HEK293T (cell line): ENCODE measurements at regions not wholly inside any gene's neighbourhood (a gene's known extent, or its start where the extent isn't known, plus 50 kb on each side); places are given as distances from the start of the nearest gene placed in this dataset.

ENCODE experiments used
- CTCF ChIA-PET: fragments of 350-600 bp; formaldehyde crosslinking; extraction: SDS; loops from one replicate; lab custom pipeline; 2021; ENCODE audit warnings: antibody characterized with exemption, inconsistent platforms; lab: Yijun Ruan, JAX
- POLR2A ChIA-PET: fragments of 350-600 bp; formaldehyde crosslinking; extraction: SDS; loops from one replicate; lab custom pipeline; 2020; ENCODE audit warnings: antibody characterized with exemption, inconsistent platforms; lab: Yijun Ruan, JAX
- DNase-seq: peaks from one replicate; pipeline ENCODE4 v3.0.0; 2012; ENCODE audit warnings: mixed read lengths; ENCODE audit errors: extremely low spot score
- ARNT ChIP-seq: fragments of 450-650 bp; IDR thresholded peaks from 2 replicates; pipeline ENCODE4 v1.6.1; 2017; ENCODE audit warnings: mild to moderate bottlenecking
- BHLHE40 ChIP-seq: fragments of 450-650 bp; IDR thresholded peaks from 2 replicates; pipeline ENCODE4 v1.6.1; 2016; ENCODE audit warnings: mild to moderate bottlenecking, moderate library complexity, borderline replicate concordance
- CTBP1 ChIP-seq: fragments of 450-650 bp; IDR thresholded peaks from 2 replicates; pipeline ENCODE4 v1.6.1; 2016; ENCODE audit warnings: borderline replicate concordance
- ELF4 ChIP-seq: fragments of 450-650 bp; IDR thresholded peaks from 2 replicates; pipeline ENCODE4 v1.6.1; 2017; ENCODE audit warnings: antibody characterized with exemption
- FOXA1 ChIP-seq: fragments of 450-650 bp; IDR thresholded peaks from 2 replicates; pipeline ENCODE4 v1.6.1; 2016; ENCODE audit warnings: mild to moderate bottlenecking
- FOXK2 ChIP-seq: fragments of 450-650 bp; IDR thresholded peaks from 2 replicates; pipeline ENCODE4 v1.6.1; 2016; ENCODE audit warnings: mild to moderate bottlenecking
- FOXM1 ChIP-seq: fragments of 450-650 bp; IDR thresholded peaks from 2 replicates; pipeline ENCODE4 v1.6.1; 2017; ENCODE audit warnings: mild to moderate bottlenecking, borderline replicate concordance
- HDGF ChIP-seq: fragments of 450-650 bp; IDR thresholded peaks from 2 replicates; pipeline ENCODE4 v1.6.1; 2017; ENCODE audit warnings: antibody characterized with exemption, borderline replicate concordance
- L3MBTL2 ChIP-seq: fragments of 450-650 bp; conservative IDR thresholded peaks from 2 replicates; pipeline ENCODE4 v1.6.1; 2016; ENCODE audit warnings: mild to moderate bottlenecking
- LEF1 ChIP-seq: fragments of 450-650 bp; IDR thresholded peaks from 2 replicates; pipeline ENCODE4 v1.6.1; 2017; ENCODE audit warnings: mild to moderate bottlenecking, borderline replicate concordance
- NFRKB ChIP-seq: fragments of 450-650 bp; IDR thresholded peaks from 2 replicates; pipeline ENCODE4 v1.6.1; 2016; ENCODE audit warnings: mild to moderate bottlenecking, moderate library complexity
- SP1 ChIP-seq: fragments of 450-650 bp; IDR thresholded peaks from 2 replicates; pipeline ENCODE4 v1.6.1; 2017
- SUZ12 ChIP-seq: fragments of 450-650 bp; IDR thresholded peaks from 2 replicates; pipeline ENCODE4 v1.6.1; 2016; ENCODE audit warnings: mild to moderate bottlenecking
- TARDBP ChIP-seq: fragments of 450-650 bp; IDR thresholded peaks from 2 replicates; pipeline ENCODE4 v1.6.1; 2016
- ZNF384 ChIP-seq: fragments of 450-650 bp; IDR thresholded peaks from 2 replicates; pipeline ENCODE4 v1.6.1; 2016
- TF ChIP-seq, protein P1 (sequence below): fragments of 450-650 bp; IDR thresholded peaks from 2 replicates; pipeline ENCODE4 v1.6.1; 2016

GRCh38 chr17:68134046-68134637 lies 98.6 kb downstream of the KPNA2 start:
- POLR2A ChIA-PET, result no interaction called here
- no peak for TF ChIP-seq FOXM1
- TF ChIP-seq ZNF384, result no peak
- no peak for TF ChIP-seq ELF4
- no peak for TF ChIP-seq HDGF
- no peak for TF ChIP-seq NFRKB
- no peak for TF ChIP-seq L3MBTL2
- no peak for TF ChIP-seq CTBP1
- no peak for TF ChIP-seq TARDBP
- TF ChIP-seq, protein P1, sequence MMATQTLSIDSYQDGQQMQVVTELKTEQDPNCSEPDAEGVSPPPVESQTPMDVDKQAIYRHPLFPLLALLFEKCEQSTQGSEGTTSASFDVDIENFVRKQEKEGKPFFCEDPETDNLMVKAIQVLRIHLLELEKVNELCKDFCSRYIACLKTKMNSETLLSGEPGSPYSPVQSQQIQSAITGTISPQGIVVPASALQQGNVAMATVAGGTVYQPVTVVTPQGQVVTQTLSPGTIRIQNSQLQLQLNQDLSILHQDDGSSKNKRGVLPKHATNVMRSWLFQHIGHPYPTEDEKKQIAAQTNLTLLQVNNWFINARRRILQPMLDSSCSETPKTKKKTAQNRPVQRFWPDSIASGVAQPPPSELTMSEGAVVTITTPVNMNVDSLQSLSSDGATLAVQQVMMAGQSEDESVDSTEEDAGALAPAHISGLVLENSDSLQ, result no peak
- no peak for TF ChIP-seq LEF1
- TF ChIP-seq FOXA1, result no peak
- no peak for TF ChIP-seq FOXK2
- TF ChIP-seq SUZ12, result no peak
- no peak for TF ChIP-seq SP1
- no peak for TF ChIP-seq BHLHE40
- no peak for TF ChIP-seq ARNT
- CTCF ChIA-PET, result no interaction called here
- no peak for DNase-seq

DNA sequence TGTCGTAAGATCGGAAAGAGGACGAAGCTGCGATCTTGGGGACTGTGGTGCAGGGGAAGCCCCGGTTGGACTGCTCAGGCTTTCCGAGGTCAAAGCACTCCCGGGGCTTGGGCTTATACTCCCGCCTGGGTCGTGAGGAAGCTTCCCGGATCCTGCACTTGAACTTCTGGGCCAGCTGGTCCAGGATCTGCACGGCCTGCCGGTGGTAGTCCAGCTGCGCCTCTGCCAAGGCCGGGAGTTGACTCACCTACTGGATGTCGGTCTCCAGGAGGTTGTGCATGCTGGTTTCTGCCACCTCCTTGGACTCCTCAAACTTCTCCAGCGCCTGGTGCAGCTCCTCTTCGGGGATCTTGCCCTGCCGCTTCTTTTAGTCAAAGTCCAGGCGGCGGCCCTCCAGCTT lies 99.2 kb downstream of the KPNA2 start:
- TF ChIP-seq ELF4 (no peak), FOXA1 (no peak), NFRKB (no peak), HDGF (no peak), FOXM1 (no peak), ZNF384 (no peak), FOXK2 (no peak), SP1 (no peak), ARNT (no peak), L3MBTL2 (no peak), SUZ12 (no peak), LEF1 (no peak)
- TF ChIP-seq, protein P1, result no peak
- CTCF ChIA-PET, result no interaction called here
- DNase-seq, result no peak
- POLR2A ChIA-PET, result no interaction called here

DNA sequence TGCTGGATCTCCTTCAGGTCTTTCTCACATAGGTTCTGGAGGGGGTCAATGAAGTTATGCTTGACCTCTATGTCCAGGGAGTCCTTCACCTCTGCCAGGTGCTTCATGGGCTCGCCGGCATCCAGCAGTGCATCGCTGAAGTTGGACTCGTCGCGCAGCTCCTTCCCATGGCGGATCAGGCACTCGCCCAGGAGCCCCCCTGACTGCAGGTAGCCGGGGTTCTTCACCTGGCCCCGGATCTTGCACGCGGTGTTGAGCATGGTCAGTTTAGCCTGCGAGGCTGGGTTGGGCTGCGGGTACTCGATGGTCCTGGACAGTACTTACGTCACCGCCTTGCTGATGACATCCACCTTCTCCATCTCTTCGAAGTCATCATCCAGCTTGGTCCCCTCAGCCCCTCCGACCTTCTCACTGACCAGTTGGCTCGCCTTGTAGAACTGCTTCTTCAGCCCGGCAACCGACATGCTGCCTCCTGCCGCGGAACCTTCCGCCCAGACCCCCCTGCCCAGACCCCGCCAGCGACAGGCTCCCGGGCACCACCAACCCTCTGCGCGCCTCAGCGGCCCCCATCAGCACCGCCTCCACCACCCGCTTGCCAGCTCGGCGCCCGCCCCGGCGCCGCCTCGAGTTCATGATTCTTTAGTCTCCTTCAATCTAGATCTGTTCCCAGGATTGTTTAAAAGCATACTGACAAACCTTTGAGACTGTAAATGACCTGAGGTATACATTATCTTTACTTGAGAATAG lies 99.8 kb downstream of the KPNA2 start:
- CTCF ChIA-PET, result no interaction called here
- DNase-seq, result no peak
- TF ChIP-seq FOXA1 (no peak), CTBP1 (no peak), L3MBTL2 (no peak), SP1 (no peak), ZNF384 (no peak), LEF1 (no peak), ELF4 (no peak), BHLHE40 (no peak), NFRKB (no peak), TARDBP (no peak), FOXK2 (no peak), FOXM1 (no peak)
- TF ChIP-seq, protein P1, result no peak
- POLR2A ChIA-PET, result interaction anchor here (0.7 kb wide), 1 partner anchor 112 kb away, joined by 3 read pairs; no protein-coding TSS in a partner anchor

DNA sequence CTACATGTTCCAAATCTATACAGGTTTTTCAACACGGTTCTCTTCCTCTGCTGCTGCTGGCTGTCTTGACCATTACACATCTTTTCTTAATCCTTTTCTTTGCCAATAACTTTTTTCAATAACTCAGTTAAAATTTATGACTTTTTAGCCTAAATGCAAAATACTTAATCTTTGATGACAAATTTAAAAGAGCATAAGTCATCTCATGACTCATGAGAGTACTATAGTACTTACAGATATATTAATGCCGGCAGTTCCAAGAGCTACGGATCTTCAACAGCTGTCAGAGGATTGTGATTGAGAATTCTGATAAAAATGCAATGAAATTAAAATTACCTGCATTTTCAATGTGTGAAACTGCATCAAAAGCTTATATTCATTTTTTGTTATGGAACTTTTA lies 105.5 kb downstream of the KPNA2 start:
- DNase-seq, result no peak
- POLR2A ChIA-PET, result no interaction called here
- TF ChIP-seq BHLHE40 (no peak), FOXK2 (no peak), FOXA1 (no peak), SUZ12 (no peak), ZNF384 (no peak), ARNT (no peak), NFRKB (no peak), CTBP1 (no peak), ELF4 (no peak), SP1 (no peak), L3MBTL2 (no peak), LEF1 (no peak), FOXM1 (no peak), HDGF (no peak), TARDBP (no peak)
- TF ChIP-seq, protein P1, result no peak
- CTCF ChIA-PET, result no interaction called here

DNA sequence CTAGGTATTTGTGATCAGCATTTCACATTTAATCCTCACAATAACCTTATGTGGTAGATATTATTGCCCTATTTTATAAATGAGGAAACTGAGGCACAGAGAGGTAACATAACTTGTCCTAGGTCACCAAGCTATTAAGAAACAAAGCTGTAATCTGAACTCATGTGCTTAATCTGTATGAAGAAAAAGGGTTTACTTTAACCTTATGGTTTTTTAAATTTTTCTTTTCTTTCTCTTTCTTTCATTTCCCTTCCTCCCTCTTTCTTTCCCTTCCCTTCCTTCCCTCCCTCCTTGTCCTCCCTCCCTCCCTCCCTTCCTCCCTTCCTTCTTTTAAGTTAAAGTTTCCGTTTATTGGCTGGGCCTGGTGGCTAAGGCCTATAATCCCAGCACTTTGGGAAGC lies 105.2 kb upstream of the AMZ2 start:
- DNase-seq, result no peak
- TF ChIP-seq FOXK2 (no peak), NFRKB (no peak), CTBP1 (no peak), LEF1 (no peak), SP1 (no peak), BHLHE40 (no peak)
- ChIA-PET CTCF (no interaction called here), POLR2A (no interaction called here)

DNA sequence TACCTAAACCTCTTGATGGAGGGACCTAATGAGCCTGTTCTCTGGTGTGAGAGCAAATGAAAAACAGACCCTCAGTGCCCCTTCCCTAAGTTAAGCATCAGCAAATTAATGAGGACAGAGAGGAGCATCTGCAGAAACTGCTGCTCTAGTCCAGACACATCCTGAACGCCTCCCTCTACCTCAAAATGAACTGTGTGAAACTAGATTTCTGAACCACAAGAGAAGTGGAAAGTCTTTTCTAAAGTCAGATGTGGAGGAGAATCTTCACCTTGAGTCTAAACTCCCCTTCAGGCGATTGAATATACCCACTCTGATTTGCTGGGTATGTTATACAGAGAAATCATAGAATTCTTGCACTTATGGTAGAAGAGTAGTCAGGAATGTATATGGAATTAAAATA lies 104.4 kb upstream of the AMZ2 start:
- ChIA-PET CTCF (no interaction called here), POLR2A (no interaction called here)
- TF ChIP-seq FOXA1 (no peak), FOXK2 (no peak), ZNF384 (no peak), HDGF (no peak), FOXM1 (no peak), BHLHE40 (no peak), NFRKB (no peak), LEF1 (no peak), SP1 (no peak), L3MBTL2 (no peak), CTBP1 (no peak)
- TF ChIP-seq, protein P1, result no peak
- no peak for DNase-seq
